ENCODE measurements at regions not wholly inside any gene's neighbourhood (a gene's known extent, or its start where the extent isn't known, plus 50 kb on each side); places are given as distances from the start of the nearest gene placed in this dataset.

GRCh38 chr1:106836708-106837107, 219.8 kb upstream of the PRMT6 start:
- DNase-seq = no peak

GRCh38 chr1:106843518-106843917, 213.0 kb upstream of the PRMT6 start:
- no peak for DNase-seq

GRCh38 chr1:106846656-106847055, 209.8 kb upstream of the PRMT6 start:
- no peak for DNase-seq

- DNase-seq = no peak
These were observed 195.4 kb upstream of the PRMT6 start for GRCh38 chr1:106861110-106861509.

- no peak for DNase-seq
These were observed 187.6 kb upstream of the PRMT6 start for GRCh38 chr1:106868828-106869227.

GRCh38 chr1:106875622-106876021, 180.9 kb upstream of the PRMT6 start:
- DNase-seq = no peak

- no peak for DNase-seq
These were observed 180.1 kb upstream of the PRMT6 start for GRCh38 chr1:106876384-106876783.

- DNase-seq = no peak
These were observed 176.9 kb upstream of the PRMT6 start for GRCh38 chr1:106879538-106879937.

- peak; percentile 25 for DNase-seq
These were observed 176.2 kb upstream of the PRMT6 start for GRCh38 chr1:106880226-106880625.

GRCh38 chr1:106883208-106883607, 173.3 kb upstream of the PRMT6 start:
- DNase-seq = no peak

- DNase-seq = no peak
These were observed 167.4 kb upstream of the PRMT6 start for GRCh38 chr1:106889059-106889458.

GRCh38 chr1:106889583-106889982, 166.9 kb upstream of the PRMT6 start:
- no peak for DNase-seq

GRCh38 chr1:106897976-106898375, 158.5 kb upstream of the PRMT6 start:
- DNase-seq = no peak

- no peak for DNase-seq
These were observed 156.8 kb upstream of the PRMT6 start for GRCh38 chr1:106899644-106900043.

GRCh38 chr1:106907795-106908194, 148.7 kb upstream of the PRMT6 start:
- DNase-seq = no peak

GRCh38 chr1:106908689-106909088, 147.8 kb upstream of the PRMT6 start:
- DNase-seq = no peak

- DNase-seq = no peak
These were observed 145.7 kb upstream of the PRMT6 start for GRCh38 chr1:106910798-106911197.

- no peak for DNase-seq
These were observed 144.3 kb upstream of the PRMT6 start for GRCh38 chr1:106912131-106912530.

- DNase-seq = no peak
These were observed 135.3 kb upstream of the PRMT6 start for GRCh38 chr1:106921186-106921585.

GRCh38 chr1:106924360-106924759, 132.1 kb upstream of the PRMT6 start:
- DNase-seq = no peak

GRCh38 chr1:106925750-106926149, 130.7 kb upstream of the PRMT6 start:
- DNase-seq = no peak

- DNase-seq = no peak
These were observed 129.5 kb upstream of the PRMT6 start for GRCh38 chr1:106926803-106927582.

- DNase-seq = no peak
These were observed 119.4 kb upstream of the PRMT6 start for GRCh38 chr1:106937104-106937503.

- no peak for DNase-seq
These were observed 111.8 kb upstream of the PRMT6 start for GRCh38 chr1:106944721-106945120.

- no peak for DNase-seq
These were observed 103.7 kb upstream of the PRMT6 start for GRCh38 chr1:106952776-106953175.
